Glomerular visceral epithelial cell (primary cell): ENCODE measurements at regions not wholly inside any gene's neighbourhood (a gene's known extent, or its start where the extent isn't known, plus 50 kb on each side); places are given as distances from the start of the nearest gene placed in this dataset.

Experiments used
- DNase-seq: peaks from one replicate; pipeline ENCODE4 v3.0.0-alpha.2; 2016; ENCODE audit errors: extremely low spot score

DNA sequence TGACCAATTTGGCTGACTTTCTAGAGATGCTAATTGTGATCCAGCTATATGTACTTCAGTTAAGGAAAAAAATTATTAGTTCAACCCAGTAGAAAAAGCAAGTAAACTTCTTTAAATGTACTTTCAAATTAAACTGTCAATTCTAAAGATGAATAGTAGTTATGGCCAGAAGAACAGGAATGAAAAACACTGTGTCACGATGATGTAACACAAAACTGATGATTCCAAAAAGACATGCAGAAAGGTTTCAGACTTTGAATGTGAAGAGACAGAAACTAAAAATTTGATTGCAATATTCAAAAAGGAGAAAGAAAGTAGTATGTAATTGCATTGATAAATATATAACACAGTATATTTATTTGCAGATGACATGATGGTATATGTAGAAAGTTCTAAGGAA, 127.3 kb upstream of the NR4A3 start:
- DNase-seq = no peak

DNA sequence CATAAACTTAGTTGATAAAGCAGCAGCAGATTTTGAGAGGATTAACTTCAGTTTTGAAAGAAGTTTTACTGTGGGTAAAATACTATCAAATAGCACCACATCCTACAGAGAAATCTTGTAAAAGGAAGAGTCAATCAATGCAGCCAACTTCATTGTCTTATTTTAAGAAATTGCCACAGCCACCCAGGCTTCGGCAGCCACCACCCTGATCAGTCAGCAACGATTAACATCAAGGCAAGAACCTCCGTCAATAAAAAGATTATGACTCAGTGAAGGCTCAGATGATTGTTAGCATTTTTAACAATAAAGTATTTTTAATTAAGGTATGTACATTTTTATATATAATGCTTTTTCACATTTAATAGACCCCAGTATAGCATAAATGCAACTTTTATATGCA, 122.3 kb upstream of the NR4A3 start:
- no peak for DNase-seq

DNA sequence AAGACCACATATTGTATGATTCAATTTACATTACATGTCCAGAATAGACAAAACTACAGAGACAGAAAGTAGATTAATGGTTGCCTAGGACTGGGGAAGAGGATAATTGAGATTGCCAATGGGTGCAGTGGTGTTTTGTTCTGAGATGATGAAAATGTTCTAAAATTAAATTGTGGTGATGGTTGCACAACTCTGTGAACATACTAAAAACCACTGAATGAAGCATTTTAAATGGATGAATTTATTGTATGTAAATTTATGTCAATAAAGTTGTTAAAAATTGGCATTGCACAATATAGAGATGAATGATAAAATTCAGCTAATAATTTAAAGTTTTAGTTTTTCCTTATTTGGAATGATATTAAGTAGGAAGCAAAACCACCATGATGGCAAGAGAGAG, 109.5 kb upstream of the NR4A3 start:
- DNase-seq = no peak

GRCh38 chr9:99713838-99714306, 107.8 kb upstream of the NR4A3 start:
- no peak for DNase-seq

- DNase-seq = no peak
These were observed 103.1 kb upstream of the NR4A3 start for GRCh38 chr9:99718631-99719030.

DNA sequence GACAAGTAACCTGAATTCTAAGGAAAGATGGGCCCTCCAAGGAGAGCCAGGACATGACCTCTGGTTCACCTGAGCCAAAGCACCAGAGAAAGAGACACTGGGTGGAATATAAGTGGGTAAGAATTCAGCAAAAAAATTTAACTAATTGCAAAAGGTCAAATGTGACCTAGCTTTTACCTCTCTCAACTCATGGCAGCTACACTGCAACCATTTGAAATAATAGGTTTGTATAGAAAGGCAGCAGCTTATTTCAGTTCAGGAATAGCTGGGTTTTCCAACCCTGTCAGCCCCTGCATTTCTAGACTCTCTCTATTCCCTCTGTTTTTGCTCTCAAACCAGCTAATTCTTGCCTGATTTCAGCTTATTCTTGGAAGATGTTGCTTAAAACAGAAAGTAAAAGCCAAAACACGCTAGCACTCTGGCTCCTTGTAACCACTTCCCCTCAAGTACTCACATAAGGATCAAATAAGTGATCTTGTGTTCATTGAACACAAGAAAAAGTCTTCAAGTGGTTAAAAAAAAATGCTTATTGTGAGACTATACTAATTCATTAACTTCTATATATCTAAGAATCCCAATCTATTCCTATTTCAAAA, 101.1 kb upstream of the NR4A3 start:
- no peak for DNase-seq

- DNase-seq = no peak
These were observed 99.8 kb upstream of the NR4A3 start for GRCh38 chr9:99721898-99722297.

DNA sequence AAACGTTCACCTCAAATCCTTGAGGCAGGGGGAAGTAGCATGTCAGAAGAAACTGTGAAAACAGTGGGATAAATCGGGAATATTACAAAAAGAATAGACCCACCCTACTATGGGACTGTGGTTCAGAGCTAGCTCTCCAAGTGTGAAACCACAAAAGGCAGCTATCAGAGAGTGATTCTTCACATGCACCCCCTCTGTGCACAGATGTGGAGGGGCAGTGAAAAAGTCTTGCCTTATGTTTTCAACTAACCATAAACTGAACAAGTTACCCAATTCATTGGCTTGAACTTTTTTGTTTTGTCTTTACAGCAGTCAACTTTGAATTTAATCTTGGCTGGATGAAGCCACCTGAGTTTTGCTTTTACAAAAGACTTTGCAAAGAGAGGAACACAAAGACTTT, 98.8 kb upstream of the NR4A3 start:
- peak; percentile 22 for DNase-seq

GRCh38 chr9:99724640-99725039, 97.0 kb upstream of the NR4A3 start:
- no peak for DNase-seq

DNA sequence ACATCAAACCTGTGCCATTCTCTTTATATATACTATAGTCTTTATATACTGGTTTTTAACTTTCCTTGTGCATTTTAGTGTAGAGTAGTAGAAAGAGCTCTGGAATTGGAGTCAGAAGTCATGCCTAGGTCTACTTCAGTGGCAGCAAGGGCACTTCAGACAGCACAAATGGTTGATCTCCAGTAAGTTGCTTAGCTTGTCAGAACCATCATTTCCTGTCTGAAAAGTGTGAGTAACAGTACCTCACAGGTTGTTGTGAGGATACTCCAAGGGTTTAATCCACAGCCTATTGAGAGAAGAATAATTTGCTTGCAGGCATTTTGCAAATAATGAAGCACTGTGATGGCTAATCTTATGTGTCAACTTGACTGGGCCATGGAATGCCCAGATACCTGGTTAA, 95.8 kb upstream of the NR4A3 start:
- no peak for DNase-seq

- DNase-seq = no peak
These were observed 94.9 kb upstream of the NR4A3 start for GRCh38 chr9:99726758-99727157.

- no peak for DNase-seq
These were observed 91.6 kb upstream of the NR4A3 start for GRCh38 chr9:99730062-99730461.

DNA sequence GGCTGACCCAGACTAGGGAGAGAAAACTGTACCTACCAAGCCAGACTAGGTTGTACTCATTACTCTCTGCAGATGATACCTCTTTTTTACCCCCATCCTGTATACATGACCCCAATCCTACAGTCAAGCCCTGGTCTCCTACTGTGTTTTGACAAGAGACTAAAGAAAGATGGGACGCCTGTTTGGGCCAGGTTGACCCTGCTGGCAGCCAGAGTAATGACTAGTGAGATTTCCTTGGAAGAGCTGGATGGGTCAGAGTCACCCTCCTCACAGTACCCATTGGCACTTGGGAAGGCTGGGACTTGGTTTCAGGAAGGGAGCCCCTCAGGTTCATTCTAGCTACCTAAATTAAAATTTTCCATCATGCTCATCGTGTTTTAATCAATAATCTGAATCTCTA, 89.7 kb upstream of the NR4A3 start:
- no peak for DNase-seq

- DNase-seq = no peak
These were observed 89.0 kb upstream of the NR4A3 start for GRCh38 chr9:99732715-99733114.

DNA sequence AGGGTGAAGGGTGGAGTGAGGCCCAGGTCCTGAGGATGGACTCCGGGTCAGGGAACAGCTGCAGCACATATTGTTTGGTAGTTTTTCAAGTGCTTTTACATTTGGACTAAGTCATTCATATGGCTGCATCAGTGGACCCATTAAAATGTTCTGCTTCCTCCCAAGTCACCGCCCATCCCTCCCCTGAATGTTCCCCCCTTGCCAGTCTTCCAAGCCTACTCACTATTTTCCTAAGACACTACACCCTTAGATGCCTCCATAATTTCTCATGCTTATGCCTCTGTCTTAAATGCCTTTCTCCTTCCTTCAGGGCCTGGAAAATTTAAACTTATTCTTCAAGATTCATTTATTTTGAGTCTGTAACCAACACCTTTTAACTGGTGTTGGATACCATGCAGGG, 86.6 kb upstream of the NR4A3 start:
- DNase-seq = no peak

GRCh38 chr9:99736291-99736690, 85.4 kb upstream of the NR4A3 start:
- no peak for DNase-seq

GRCh38 chr9:99737649-99738048, 84.0 kb upstream of the NR4A3 start:
- no peak for DNase-seq

DNA sequence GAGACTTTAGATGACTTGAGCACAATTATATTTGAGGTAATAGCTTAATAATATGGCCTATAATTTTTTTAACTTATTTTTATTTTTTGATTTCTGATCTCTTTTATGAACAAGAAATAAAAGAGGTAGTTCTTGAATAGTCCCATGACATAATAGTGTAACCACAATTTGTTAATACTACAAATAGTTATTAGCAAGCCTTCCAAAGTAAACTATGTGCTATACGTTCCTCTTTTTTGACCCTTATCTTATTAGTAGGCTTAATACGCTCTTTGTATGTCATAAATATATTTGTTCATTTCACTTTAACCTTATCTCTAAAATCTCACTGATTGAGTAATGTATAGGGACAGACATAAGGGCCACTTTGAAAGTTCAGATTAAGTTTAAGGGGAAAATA, 78.7 kb upstream of the NR4A3 start:
- no peak for DNase-seq

DNA sequence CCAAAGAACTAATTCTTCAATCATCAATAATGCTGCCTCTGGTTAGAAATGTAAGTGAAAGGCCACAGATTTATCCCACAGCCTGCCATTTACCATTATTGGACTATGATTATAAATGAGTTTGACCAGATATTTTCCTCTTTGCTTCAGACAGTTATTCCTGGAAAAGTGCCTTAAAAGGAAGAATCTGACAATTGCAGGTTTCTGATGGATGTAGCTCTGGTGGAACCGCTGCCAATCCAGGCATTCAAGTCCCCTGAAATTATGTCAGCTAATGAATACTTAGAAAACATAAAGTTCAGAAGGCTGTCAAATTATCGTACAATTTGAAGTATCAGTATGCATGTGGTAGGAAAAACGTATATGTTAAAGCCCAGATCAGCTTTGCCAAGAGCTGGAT, 78.2 kb upstream of the NR4A3 start:
- no peak for DNase-seq

- DNase-seq = no peak
These were observed 77.6 kb upstream of the NR4A3 start for GRCh38 chr9:99744132-99744531.

DNA sequence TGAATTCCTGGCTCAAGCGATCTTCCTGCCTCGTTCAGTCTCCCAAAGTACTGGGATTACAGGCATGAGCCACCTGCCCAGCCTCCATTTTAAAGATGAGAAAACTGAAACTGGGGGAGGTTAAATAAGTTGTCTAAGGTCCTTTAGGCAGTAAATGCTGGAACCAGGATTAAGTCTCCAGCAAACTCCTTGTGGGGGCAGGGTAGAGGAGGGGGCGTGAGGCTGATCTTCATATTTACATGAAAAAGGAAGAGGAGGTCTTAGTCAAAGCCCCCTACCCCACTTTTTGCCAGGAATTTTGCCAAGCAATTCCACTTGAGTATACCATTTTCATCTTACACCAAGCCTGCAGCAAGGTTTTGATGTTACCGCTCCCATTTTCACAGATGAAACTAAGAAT, 76.6 kb upstream of the NR4A3 start:
- DNase-seq = no peak

DNA sequence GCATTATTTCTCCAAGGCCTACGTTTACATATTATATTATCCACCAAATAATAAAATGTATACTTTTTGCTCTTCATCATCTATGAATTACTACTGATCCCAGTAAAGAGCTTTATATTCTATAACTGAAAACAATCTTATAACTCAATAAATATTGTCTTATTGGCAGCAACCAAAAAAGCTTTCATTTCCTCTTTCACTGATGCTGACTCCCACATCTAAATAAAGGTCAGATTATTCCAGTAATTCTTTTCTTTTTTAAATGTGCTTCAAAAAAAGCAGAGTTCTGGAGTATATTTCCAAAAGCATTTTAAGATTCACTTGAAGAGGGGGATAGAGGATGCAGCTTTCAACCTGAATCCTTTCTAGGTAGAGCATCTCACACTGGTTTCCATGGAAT, 75.3 kb upstream of the NR4A3 start:
- no peak for DNase-seq

- DNase-seq = peak; percentile 6
These were observed 73.4 kb upstream of the NR4A3 start for GRCh38 chr9:99748266-99748665.

DNA sequence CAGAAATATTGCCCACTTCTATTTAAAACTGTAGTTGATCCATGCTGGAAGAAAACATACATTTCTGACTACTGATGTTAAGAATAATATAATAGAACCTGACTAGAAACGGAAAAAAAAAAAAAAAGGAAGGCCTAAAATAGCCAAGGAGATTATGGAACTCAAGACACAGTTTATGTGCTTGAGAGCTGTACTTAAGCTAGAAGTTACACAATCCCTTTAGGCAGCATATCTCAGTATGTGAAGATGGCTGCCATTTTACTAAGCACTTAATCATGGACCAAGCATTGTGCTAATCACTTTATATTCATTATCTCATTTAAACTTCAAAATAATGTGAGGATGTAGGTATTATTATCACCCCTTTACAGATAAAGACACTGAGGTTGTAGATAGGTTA, 73.0 kb upstream of the NR4A3 start:
- no peak for DNase-seq

DNA sequence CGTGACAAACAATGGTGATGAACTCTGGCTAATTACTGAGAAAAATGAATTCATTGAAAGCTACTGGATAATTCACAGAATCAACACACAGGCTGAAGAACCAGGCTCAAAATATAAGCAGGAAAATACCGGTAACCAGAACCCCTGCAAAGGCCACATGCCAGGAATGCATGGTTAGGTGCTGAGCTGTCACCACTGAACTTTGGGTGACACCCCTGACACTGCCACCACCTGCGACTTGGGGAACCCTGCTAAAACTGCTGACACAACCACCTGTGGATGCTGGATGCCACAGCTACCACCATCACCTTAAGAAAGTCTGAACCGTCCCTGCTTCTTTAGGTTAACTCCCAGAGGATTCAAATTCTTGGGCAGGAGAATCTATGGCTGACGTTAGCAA, 72.0 kb upstream of the NR4A3 start:
- DNase-seq = peak; percentile 52
